ENCODE measurements at regions not wholly inside any gene's neighbourhood (a gene's known extent, or its start where the extent isn't known, plus 50 kb on each side); places are given as distances from the start of the nearest gene placed in this dataset.

GRCh38 chr12:24394246-24394645 is 444.8 kb upstream of the SOX5 start:
- Mint-ChIP-seq H3K36me3 (ENCODE audit: low read depth) (no peaks in the 10 kb centered on the region), H3K4me1 (no peaks in the 10 kb centered on the region), H3K4me3 (no peak overlapping the region), H3K9me3 (peaks cover 4% of the 10 kb centered on the region), H3K27me3 (no peaks in the 10 kb centered on the region), H3K27ac (no peak overlapping the region)
- ChIA-PET POLR2A (no interaction called here), CTCF (no interaction called here)
- no peak for DNase-seq

DNA sequence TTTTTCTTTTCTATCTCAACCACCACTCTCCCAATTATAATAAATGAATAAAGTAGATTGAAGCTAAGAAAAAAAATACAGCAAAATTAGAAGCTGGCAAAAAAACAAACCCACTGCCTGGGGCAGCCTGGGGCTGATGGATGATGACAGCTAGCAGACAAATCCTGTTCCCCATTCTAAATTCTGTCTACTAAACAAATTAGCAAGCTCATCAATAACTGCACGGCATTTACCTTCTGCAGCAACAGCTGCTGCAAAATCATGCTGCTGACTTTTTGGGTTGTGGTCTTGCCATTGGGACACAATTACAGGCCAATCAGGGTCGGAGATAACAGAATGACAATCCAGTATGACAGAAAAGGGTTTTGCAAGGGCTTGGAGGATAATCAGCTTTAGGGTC is 443.6 kb upstream of the SOX5 start:
- H3K9me3 Mint-ChIP-seq: peaks cover 4% of the 10 kb centered on the region
- H3K27me3 Mint-ChIP-seq: no peaks in the 10 kb centered on the region
- no peak overlapping the region for H3K4me3 Mint-ChIP-seq
- no peaks in the 10 kb centered on the region for H3K36me3 Mint-ChIP-seq (ENCODE audit: low read depth)
- H3K27ac Mint-ChIP-seq: no peak overlapping the region
- POLR2A ChIA-PET: no interaction called here
- no peaks in the 10 kb centered on the region for H3K4me1 Mint-ChIP-seq
- DNase-seq: no peak
- CTCF ChIA-PET: no interaction called here

GRCh38 chr12:24389394-24389793 is 439.9 kb upstream of the SOX5 start:
- H3K4me3 Mint-ChIP-seq: no peak overlapping the region
- no peaks in the 10 kb centered on the region for H3K4me1 Mint-ChIP-seq
- CTCF ChIA-PET: no interaction called here
- H3K27ac Mint-ChIP-seq: no peak overlapping the region
- no peaks in the 10 kb centered on the region for H3K27me3 Mint-ChIP-seq
- peaks cover 4% of the 10 kb centered on the region for H3K9me3 Mint-ChIP-seq
- no peak for DNase-seq
- POLR2A ChIA-PET: no interaction called here
- H3K36me3 Mint-ChIP-seq (ENCODE audit: low read depth): no peaks in the 10 kb centered on the region

GRCh38 chr12:24387381-24387780 is 437.9 kb upstream of the SOX5 start:
- H3K4me1 Mint-ChIP-seq: no peaks in the 10 kb centered on the region
- no peaks in the 10 kb centered on the region for H3K36me3 Mint-ChIP-seq (ENCODE audit: low read depth)
- H3K27me3 Mint-ChIP-seq: no peaks in the 10 kb centered on the region
- ChIA-PET POLR2A (no interaction called here), CTCF (no interaction called here)
- DNase-seq: no peak
- peaks cover 9% of the 10 kb centered on the region for H3K9me3 Mint-ChIP-seq
- no peak overlapping the region for H3K4me3 Mint-ChIP-seq
- H3K27ac Mint-ChIP-seq: no peak overlapping the region

GRCh38 chr12:24386836-24387235 is 437.4 kb upstream of the SOX5 start:
- no peaks in the 10 kb centered on the region for H3K27me3 Mint-ChIP-seq
- H3K36me3 Mint-ChIP-seq (ENCODE audit: low read depth): no peaks in the 10 kb centered on the region
- CTCF ChIA-PET: no interaction called here
- POLR2A ChIA-PET: no interaction called here
- no peak overlapping the region for H3K27ac Mint-ChIP-seq
- peaks cover 11% of the 10 kb centered on the region for H3K9me3 Mint-ChIP-seq
- H3K4me3 Mint-ChIP-seq: no peak overlapping the region
- DNase-seq: no peak
- H3K4me1 Mint-ChIP-seq: no peaks in the 10 kb centered on the region

DNA sequence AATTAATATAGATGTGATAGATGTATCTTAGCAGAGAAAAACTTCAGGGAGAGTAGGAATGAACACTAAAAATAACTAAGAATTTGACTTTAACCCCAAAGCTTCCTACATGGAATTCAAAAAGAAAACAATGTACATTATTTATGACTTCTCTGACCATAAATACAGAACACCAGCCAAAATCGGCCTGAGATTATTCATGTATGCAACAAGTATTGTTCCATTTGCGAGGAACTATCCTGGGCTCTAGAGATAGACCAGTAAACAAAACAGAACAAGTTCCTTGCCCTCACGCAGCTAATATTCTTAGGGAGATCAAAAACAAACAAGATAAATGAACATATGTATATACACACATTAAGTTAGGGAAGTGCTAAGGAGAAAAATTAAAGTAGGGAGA is 432.3 kb upstream of the SOX5 start:
- Mint-ChIP-seq H3K9me3 (peaks cover 12% of the 10 kb centered on the region), H3K27me3 (no peaks in the 10 kb centered on the region), H3K27ac (no peak overlapping the region), H3K4me3 (no peak overlapping the region), H3K4me1 (no peaks in the 10 kb centered on the region), H3K36me3 (ENCODE audit: low read depth) (no peaks in the 10 kb centered on the region)
- ChIA-PET CTCF (no interaction called here), POLR2A (no interaction called here)
- DNase-seq: no peak

- no peak for DNase-seq
- no peak overlapping the region for H3K4me3 Mint-ChIP-seq
- H3K9me3 Mint-ChIP-seq: peaks cover 12% of the 10 kb centered on the region
- H3K4me1 Mint-ChIP-seq: no peaks in the 10 kb centered on the region
- no peak overlapping the region for H3K27ac Mint-ChIP-seq
- ChIA-PET CTCF (no interaction called here), POLR2A (no interaction called here)
- H3K36me3 Mint-ChIP-seq (ENCODE audit: low read depth): no peaks in the 10 kb centered on the region
- no peaks in the 10 kb centered on the region for H3K27me3 Mint-ChIP-seq
Observed at GRCh38 chr12:24379861-24380521, 430.5 kb upstream of the SOX5 start.

DNA sequence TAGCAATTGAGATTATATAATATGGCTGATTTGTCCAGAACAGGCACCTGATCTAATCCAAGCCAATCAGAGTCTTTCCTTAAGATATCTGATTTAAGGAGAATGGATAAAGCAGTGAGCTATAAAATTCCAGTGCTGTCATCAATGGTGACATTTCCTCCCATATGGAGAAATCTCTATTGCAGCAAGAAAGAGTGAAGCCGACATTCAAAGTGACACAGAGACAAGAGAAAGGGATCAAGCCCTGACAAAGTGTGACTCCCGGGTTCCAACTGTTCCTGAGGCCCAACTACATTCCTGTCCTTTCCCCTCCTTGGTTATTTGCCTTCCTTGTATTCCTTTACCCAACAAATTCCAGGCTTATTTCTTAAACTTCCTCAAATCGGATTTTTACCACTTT is 430.0 kb upstream of the SOX5 start:
- H3K4me3 Mint-ChIP-seq: no peak overlapping the region
- no peaks in the 10 kb centered on the region for H3K27me3 Mint-ChIP-seq
- no peaks in the 10 kb centered on the region for H3K4me1 Mint-ChIP-seq
- H3K9me3 Mint-ChIP-seq: peaks cover 12% of the 10 kb centered on the region
- no peak overlapping the region for H3K27ac Mint-ChIP-seq
- CTCF ChIA-PET: no interaction called here
- no peaks in the 10 kb centered on the region for H3K36me3 Mint-ChIP-seq (ENCODE audit: low read depth)
- no peak for DNase-seq
- POLR2A ChIA-PET: no interaction called here

GRCh38 chr12:24378548-24379407 is 429.3 kb upstream of the SOX5 start:
- H3K9me3 Mint-ChIP-seq: peaks cover 15% of the 10 kb centered on the region
- CTCF ChIA-PET: no interaction called here
- no peaks in the 10 kb centered on the region for H3K27me3 Mint-ChIP-seq

GRCh38 chr12:24374452-24374851 is 425.0 kb upstream of the SOX5 start:
- Mint-ChIP-seq H3K9me3 (peaks cover 9% of the 10 kb centered on the region), H3K36me3 (ENCODE audit: low read depth) (no peaks in the 10 kb centered on the region), H3K4me1 (no peaks in the 10 kb centered on the region), H3K27me3 (no peaks in the 10 kb centered on the region), H3K27ac (no peak overlapping the region), H3K4me3 (no peak overlapping the region)
- ChIA-PET CTCF (no interaction called here), POLR2A (no interaction called here)
- no peak for DNase-seq

More at GRCh38 chr12:24378548-24379407, 429.3 kb upstream of the SOX5 start:
- no peaks in the 10 kb centered on the region for H3K36me3 Mint-ChIP-seq (ENCODE audit: low read depth)
- H3K4me3 Mint-ChIP-seq: no peak overlapping the region
- no peak for DNase-seq
- POLR2A ChIA-PET: no interaction called here
- no peak overlapping the region for H3K27ac Mint-ChIP-seq
- no peaks in the 10 kb centered on the region for H3K4me1 Mint-ChIP-seq

- H3K27me3 Mint-ChIP-seq: no peaks in the 10 kb centered on the region
- no peak for DNase-seq
- no peak overlapping the region for H3K4me3 Mint-ChIP-seq
- POLR2A ChIA-PET: no interaction called here
- CTCF ChIA-PET: no interaction called here
- H3K36me3 Mint-ChIP-seq (ENCODE audit: low read depth): no peaks in the 10 kb centered on the region
- H3K9me3 Mint-ChIP-seq: peaks cover 9% of the 10 kb centered on the region
- no peaks in the 10 kb centered on the region for H3K4me1 Mint-ChIP-seq
- H3K27ac Mint-ChIP-seq: no peak overlapping the region
Observed at GRCh38 chr12:24373004-24373403, 423.5 kb upstream of the SOX5 start.

GRCh38 chr12:24366514-24366913 is 417.0 kb upstream of the SOX5 start:
- H3K36me3 Mint-ChIP-seq (ENCODE audit: low read depth): no peaks in the 10 kb centered on the region
- ChIA-PET POLR2A (no interaction called here), CTCF (no interaction called here)
- H3K27ac Mint-ChIP-seq: no peak overlapping the region
- no peak for DNase-seq
- no peak overlapping the region for H3K4me3 Mint-ChIP-seq
- no peaks in the 10 kb centered on the region for H3K4me1 Mint-ChIP-seq
- no peaks in the 10 kb centered on the region for H3K27me3 Mint-ChIP-seq
- peaks cover 2% of the 10 kb centered on the region for H3K9me3 Mint-ChIP-seq

GRCh38 chr12:24364921-24365320 is 415.5 kb upstream of the SOX5 start:
- Mint-ChIP-seq H3K9me3 (no peaks in the 10 kb centered on the region), H3K27me3 (no peaks in the 10 kb centered on the region), H3K4me1 (no peaks in the 10 kb centered on the region), H3K36me3 (ENCODE audit: low read depth) (no peaks in the 10 kb centered on the region), H3K27ac (no peak overlapping the region), H3K4me3 (no peak overlapping the region)
- ChIA-PET CTCF (no interaction called here), POLR2A (no interaction called here)
- DNase-seq: no peak

GRCh38 chr12:24363177-24363754 is 413.8 kb upstream of the SOX5 start:
- ChIA-PET POLR2A (no interaction called here), CTCF (no interaction called here)
- H3K4me1 Mint-ChIP-seq: no peaks in the 10 kb centered on the region
- H3K27ac Mint-ChIP-seq: no peak overlapping the region
- no peaks in the 10 kb centered on the region for H3K27me3 Mint-ChIP-seq
- H3K4me3 Mint-ChIP-seq: no peak overlapping the region
- DNase-seq: no peak
- no peaks in the 10 kb centered on the region for H3K9me3 Mint-ChIP-seq
- no peaks in the 10 kb centered on the region for H3K36me3 Mint-ChIP-seq (ENCODE audit: low read depth)

Data from activated CD4-positive, alpha-beta memory T cell treated with anti-CD3 and anti-CD28 coated beads, Interleukin-2, amount 10 ng/mL, durations not matched to agents 7 days and 5 days (primary cell).